ENCODE measurements at regions not wholly inside any gene's neighbourhood (a gene's known extent, or its start where the extent isn't known, plus 50 kb on each side); places are given as distances from the start of the nearest gene placed in this dataset.
"Not testable (repeated sequence)": the region's sequence is repeated elsewhere in the genome, so short reads cannot be mapped to it uniquely, and the experiment has no call there.

DNA sequence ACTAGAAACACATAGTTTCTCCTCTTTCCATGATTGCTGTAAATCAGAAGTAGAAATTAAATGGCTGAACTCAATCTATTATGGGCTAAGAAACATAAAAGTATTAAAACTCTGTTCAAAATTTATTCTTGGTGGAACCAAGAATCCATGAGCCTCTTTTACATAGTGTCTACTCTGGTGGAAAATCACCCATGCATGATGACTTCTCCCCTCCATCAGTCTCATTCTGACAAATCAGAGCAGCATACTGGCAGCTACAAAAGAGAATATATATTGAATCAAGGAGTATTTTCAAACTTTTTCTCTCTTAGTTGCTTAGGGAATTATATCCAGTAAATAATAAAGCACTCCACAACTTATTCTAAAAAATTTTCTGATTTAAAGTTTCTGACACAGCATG is 536.9 kb upstream of the CCDC54 start:
- peaks cover 7% of the 10 kb centered on the region for H3K4me1 ChIP-seq
- DNase-seq (no peak), ATAC-seq (no peak)
- intact Hi-C loops (cut with DNase I) = no loop called here
- H3K36me3 ChIP-seq (ENCODE audit: insufficient read depth in 1 of 2, low read depth in 1 of 2) = no peaks in the 10 kb centered on the region
- H3K9me3 ChIP-seq = no peaks in the 10 kb centered on the region
- no peak overlapping the region for H3K27ac ChIP-seq
- no peak overlapping the region for H3K4me3 ChIP-seq
- H3K27me3 ChIP-seq (ENCODE audit: insufficient read depth in 3 of 3, low read length in 2 of 3) = no peaks in the 10 kb centered on the region
- TF ChIP-seq CTCF (IDR thresholded peaks at IDR 0.05) = no peak

DNA sequence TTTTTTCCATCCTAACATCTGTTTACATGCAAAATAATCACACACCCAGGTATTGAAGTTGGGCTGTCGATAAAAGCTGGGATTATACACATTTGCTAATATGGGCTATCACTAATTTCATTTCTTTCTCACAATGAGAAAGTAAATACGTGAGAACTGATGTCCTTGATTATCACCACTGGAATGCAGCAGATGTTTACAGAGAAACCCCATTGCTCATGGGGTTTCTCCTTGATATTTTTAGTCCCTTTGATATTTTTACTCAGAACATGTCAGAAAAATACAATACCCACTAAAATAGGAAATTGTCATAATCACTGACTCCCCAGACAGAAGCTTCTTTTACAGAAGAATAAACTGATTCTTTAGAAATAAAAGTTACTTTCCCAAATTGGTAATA is 535.1 kb upstream of the CCDC54 start:
- Histone ChIP-seq H3K36me3 (ENCODE audit: insufficient read depth in 1 of 2, low read depth in 1 of 2) (no peaks in the 10 kb centered on the region), H3K4me3 (no peak overlapping the region), H3K27me3 (ENCODE audit: insufficient read depth in 3 of 3, low read length in 2 of 3) (no peaks in the 10 kb centered on the region), H3K27ac (no peak overlapping the region), H3K4me1 (peaks cover 7% of the 10 kb centered on the region), H3K9me3 (no peaks in the 10 kb centered on the region)
- 58 to 75% (median 70%) methylated on average over 2 of the region's 2 CpGs for WGBS, 3 donors
- intact Hi-C loops (cut with DNase I) = no loop called here
- ATAC-seq (no peak), DNase-seq (no peak)
- TF ChIP-seq CTCF (IDR thresholded peaks at IDR 0.05) = no peak

GRCh38 chr3:106844638-106845037 is 532.6 kb upstream of the CCDC54 start:
- H3K4me1 ChIP-seq = peaks cover 5% of the 10 kb centered on the region
- intact Hi-C loops (cut with DNase I) = no loop called here
- ATAC-seq (no peak), DNase-seq (no peak)
- no peak overlapping the region for H3K4me3 ChIP-seq
- H3K27me3 ChIP-seq (ENCODE audit: insufficient read depth in 3 of 3, low read length in 2 of 3) = no peaks in the 10 kb centered on the region
- no peaks in the 10 kb centered on the region for H3K36me3 ChIP-seq (ENCODE audit: insufficient read depth in 1 of 2, low read depth in 1 of 2)
- no peak overlapping the region for H3K27ac ChIP-seq
- no peaks in the 10 kb centered on the region for H3K9me3 ChIP-seq
- TF ChIP-seq CTCF (IDR thresholded peaks at IDR 0.05) = no peak

- intact Hi-C loops (cut with DNase I) = no loop called here
- WGBS, 3 donors = 91 to 96% (median 92%) methylated on average over 2 of the region's 2 CpGs
- Histone ChIP-seq H3K27ac (no peak overlapping the region), H3K36me3 (ENCODE audit: insufficient read depth in 1 of 2, low read depth in 1 of 2) (no peaks in the 10 kb centered on the region), H3K4me3 (no peak overlapping the region), H3K27me3 (ENCODE audit: insufficient read depth in 3 of 3, low read length in 2 of 3) (no peaks in the 10 kb centered on the region), H3K4me1 (no peaks in the 10 kb centered on the region), H3K9me3 (no peaks in the 10 kb centered on the region)
- ATAC-seq (no peak), DNase-seq (no peak)
- no peak for TF ChIP-seq CTCF (IDR thresholded peaks at IDR 0.05)
These were observed 529.1 kb upstream of the CCDC54 start for GRCh38 chr3:106848099-106848498.

DNA sequence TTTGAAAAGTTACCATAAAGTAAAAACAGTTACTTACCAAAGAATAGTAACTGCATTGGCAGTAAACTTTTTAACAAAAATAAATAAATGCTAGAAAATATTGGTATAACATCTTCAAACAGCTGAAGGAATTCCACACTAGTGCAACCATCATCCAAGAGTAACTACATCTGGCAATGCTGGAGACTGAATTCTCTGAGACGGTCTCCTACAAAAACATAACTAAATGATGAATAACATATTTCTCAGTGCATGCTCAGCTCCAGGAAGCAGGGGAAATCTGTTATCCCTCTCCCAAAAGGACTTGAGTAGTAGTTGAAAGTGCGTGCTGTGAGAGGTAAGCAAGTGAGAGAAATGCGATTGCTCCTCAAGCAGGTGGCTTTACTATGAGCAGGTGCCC is 526.8 kb upstream of the CCDC54 start:
- no peak for TF ChIP-seq CTCF (IDR thresholded peaks at IDR 0.05)
- intact Hi-C loops (cut with DNase I) = no loop called here
- no peak overlapping the region for H3K27ac ChIP-seq
- no peaks in the 10 kb centered on the region for H3K27me3 ChIP-seq (ENCODE audit: insufficient read depth in 3 of 3, low read length in 2 of 3)
- H3K4me1 ChIP-seq = no peaks in the 10 kb centered on the region
- ATAC-seq = no peak
- no peak overlapping the region for H3K4me3 ChIP-seq
- H3K36me3 ChIP-seq (ENCODE audit: insufficient read depth in 1 of 2, low read depth in 1 of 2) = no peaks in the 10 kb centered on the region
- 59 to 72% (median 64%) methylated on average over 3 of the region's 3 CpGs for WGBS, 3 donors
- DNase-seq = no peak
- H3K9me3 ChIP-seq = no peaks in the 10 kb centered on the region

DNA sequence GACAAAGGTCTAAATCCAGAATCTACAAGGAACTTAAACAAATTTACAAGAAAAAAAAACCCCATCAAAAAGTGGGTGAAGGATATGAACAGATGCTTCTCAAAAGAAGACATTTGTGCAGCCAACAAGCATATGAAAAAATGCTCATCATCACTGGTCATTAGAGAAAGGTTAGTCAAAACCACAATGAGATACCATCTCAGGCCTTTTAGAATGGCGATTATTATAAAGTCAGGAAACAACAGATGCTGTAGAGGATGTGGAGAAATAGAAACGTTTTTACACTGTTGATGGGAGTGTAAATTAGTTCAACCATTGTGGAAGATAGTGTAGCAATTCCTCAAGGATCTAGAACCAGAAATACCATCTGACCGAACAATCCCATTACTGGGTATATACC is 518.9 kb upstream of the CCDC54 start:
- H3K27me3 ChIP-seq (ENCODE audit: insufficient read depth in 3 of 3, low read length in 2 of 3); intact Hi-C loops (cut with DNase I); H3K36me3 ChIP-seq (ENCODE audit: insufficient read depth in 1 of 2, low read depth in 1 of 2); H3K4me3 ChIP-seq; H3K9me3 ChIP-seq; H3K4me1 ChIP-seq; DNase-seq; H3K27ac ChIP-seq; ATAC-seq: not testable (repeated sequence)
- WGBS, 3 donors = 42 to 55% (median 45%) methylated on average over 3 of the region's 3 CpGs
